ENCODE measurements at regions not wholly inside any gene's neighbourhood (a gene's known extent, or its start where the extent isn't known, plus 50 kb on each side); places are given as distances from the start of the nearest gene placed in this dataset.
"Not testable (repeated sequence)": the region's sequence is repeated elsewhere in the genome, so short reads cannot be mapped to it uniquely, and the experiment has no call there.

DNA sequence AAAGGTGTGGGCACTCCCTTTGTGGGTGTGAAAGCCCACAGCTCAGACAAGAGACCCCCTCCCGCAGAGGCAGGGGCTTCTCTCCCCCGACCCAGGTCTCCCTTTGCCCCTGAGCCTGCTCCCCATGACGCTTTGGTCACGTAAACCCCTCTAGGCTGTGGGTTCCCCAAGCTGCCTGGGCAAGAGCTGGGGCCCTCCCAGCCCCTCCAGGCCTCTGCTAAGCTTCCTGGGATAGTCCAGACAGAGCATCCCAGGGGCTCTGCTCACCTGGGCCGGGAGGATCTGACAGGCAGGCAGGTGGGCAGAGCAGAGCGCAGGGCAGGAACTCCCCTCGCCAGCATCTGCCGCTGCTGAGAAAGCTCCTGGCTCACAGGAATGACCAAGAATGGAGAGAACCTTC is 177.3 kb downstream of the BANP start:
- Histone ChIP-seq H3K27me3 (ENCODE audit: low read depth, low read length) (no peaks in the 10 kb centered on the region), H3K9ac (ENCODE audit: low read length) (no peak overlapping the region), H2AFZ (ENCODE audit: low read depth, low read length) (no peak overlapping the region), H4K20me1 (ENCODE audit: insufficient read depth, low read length) (no peaks in the 10 kb centered on the region), H3K9me3 (ENCODE audit: insufficient read depth, low read length) (no peaks in the 10 kb centered on the region), H3K36me3 (replicated peaks; ENCODE audit: low read depth, low read length) (no peaks in the 10 kb centered on the region), H3K79me2 (ENCODE audit: low read length) (no peaks in the 10 kb centered on the region), H3K4me2 (ENCODE audit: low read length) (no peak overlapping the region), H3K4me3 (ENCODE audit: low read length) (no peak overlapping the region), H3K27ac (ENCODE audit: low read length) (no peak overlapping the region), H3K4me1 (ENCODE audit: low read length) (no peaks in the 10 kb centered on the region)
- TF ChIP-seq, protein P1, sequence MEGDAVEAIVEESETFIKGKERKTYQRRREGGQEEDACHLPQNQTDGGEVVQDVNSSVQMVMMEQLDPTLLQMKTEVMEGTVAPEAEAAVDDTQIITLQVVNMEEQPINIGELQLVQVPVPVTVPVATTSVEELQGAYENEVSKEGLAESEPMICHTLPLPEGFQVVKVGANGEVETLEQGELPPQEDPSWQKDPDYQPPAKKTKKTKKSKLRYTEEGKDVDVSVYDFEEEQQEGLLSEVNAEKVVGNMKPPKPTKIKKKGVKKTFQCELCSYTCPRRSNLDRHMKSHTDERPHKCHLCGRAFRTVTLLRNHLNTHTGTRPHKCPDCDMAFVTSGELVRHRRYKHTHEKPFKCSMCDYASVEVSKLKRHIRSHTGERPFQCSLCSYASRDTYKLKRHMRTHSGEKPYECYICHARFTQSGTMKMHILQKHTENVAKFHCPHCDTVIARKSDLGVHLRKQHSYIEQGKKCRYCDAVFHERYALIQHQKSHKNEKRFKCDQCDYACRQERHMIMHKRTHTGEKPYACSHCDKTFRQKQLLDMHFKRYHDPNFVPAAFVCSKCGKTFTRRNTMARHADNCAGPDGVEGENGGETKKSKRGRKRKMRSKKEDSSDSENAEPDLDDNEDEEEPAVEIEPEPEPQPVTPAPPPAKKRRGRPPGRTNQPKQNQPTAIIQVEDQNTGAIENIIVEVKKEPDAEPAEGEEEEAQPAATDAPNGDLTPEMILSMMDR (IDR thresholded peaks at IDR 0.05; ENCODE audit: low read depth, low read length): no peak
- TF ChIP-seq EZH2phosphoT487 (IDR thresholded peaks at IDR 0.05; ENCODE audit: low read depth): no peak

DNA sequence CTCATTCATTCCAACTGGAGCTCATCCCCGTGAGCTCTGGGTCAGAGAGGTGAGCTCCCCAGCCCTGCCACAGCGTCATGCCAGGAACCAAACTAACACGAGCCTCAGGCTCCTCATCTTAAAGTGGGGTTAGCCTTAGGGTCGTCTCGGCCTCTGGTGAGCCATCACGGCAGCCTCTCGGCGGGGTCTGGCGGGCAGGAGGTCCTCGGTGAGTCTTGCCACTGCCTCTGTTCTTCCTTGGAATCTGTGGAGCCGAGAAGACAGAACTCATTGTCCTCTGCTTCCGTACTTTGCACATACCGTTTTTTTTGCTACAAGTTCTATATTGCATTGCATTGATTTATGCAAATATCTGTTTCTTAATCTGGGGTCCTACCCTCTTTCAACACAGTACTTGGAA is 177.9 kb downstream of the BANP start:
- not testable (repeated sequence) for H2AFZ ChIP-seq (ENCODE audit: low read depth, low read length); H3K79me2 ChIP-seq (ENCODE audit: low read length); H3K36me3 ChIP-seq (replicated peaks; ENCODE audit: low read depth, low read length); H3K27ac ChIP-seq (ENCODE audit: low read length); H3K4me3 ChIP-seq (ENCODE audit: low read length); H3K9me3 ChIP-seq (ENCODE audit: insufficient read depth, low read length); H3K9ac ChIP-seq (ENCODE audit: low read length); H3K4me2 ChIP-seq (ENCODE audit: low read length); H4K20me1 ChIP-seq (ENCODE audit: insufficient read depth, low read length); H3K4me1 ChIP-seq (ENCODE audit: low read length); H3K27me3 ChIP-seq (ENCODE audit: low read depth, low read length)

DNA sequence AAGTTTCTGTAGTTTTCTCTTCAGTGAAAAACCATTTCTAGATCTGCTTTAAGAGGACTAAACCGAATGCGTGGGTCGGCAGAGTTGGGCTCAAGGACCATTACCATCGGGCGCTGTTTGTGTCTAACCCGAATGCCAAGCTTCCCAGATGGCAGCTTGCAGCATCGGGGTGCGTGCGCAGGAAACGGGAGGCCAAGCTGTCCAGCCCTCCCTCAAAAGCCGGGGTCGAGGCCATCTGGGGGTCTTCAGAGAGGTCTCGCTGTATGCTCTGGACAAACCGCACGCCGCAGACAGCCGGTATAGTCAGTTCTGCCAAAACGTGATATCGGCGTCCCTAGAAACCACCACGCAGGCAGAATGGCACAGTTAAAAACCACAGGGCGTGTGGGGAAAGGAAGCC is 178.8 kb downstream of the BANP start:
- no peak overlapping the region for H2AFZ ChIP-seq (ENCODE audit: low read depth, low read length)

DNA sequence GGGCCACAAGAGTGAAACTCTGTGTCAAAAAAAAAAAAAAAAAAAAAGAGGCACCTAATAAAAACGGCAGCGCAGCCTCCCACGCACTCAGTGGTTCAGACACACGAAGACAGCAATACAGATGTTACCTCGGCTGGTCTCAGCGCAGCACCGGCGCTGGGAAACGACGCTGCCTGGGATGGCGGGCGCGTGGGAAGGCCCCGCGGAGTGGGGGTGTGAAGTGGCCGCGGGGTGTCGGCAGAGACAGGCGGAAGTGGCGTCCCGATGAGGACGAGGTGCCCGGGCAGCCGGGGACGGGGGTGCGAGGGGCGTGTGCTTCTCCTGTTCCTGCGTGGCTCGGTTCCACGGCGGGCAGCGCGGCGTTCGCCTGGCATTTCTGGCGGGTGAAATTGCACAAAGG is 179.4 kb downstream of the BANP start:
- no peaks in the 10 kb centered on the region for H3K9me3 ChIP-seq (ENCODE audit: insufficient read depth, low read length)
- H3K4me3 ChIP-seq (ENCODE audit: low read length): no peak overlapping the region
- no peaks in the 10 kb centered on the region for H3K4me1 ChIP-seq (ENCODE audit: low read length)
- no peak overlapping the region for H2AFZ ChIP-seq (ENCODE audit: low read depth, low read length)
- no peaks in the 10 kb centered on the region for H4K20me1 ChIP-seq (ENCODE audit: insufficient read depth, low read length)
- no peak overlapping the region for H3K9ac ChIP-seq (ENCODE audit: low read length)
- no peaks in the 10 kb centered on the region for H3K27me3 ChIP-seq (ENCODE audit: low read depth, low read length)
- TF ChIP-seq, protein P1 (IDR thresholded peaks at IDR 0.05; ENCODE audit: low read depth, low read length): no peak
- TF ChIP-seq EZH2phosphoT487 (IDR thresholded peaks at IDR 0.05; ENCODE audit: low read depth): no peak
- no peak overlapping the region for H3K27ac ChIP-seq (ENCODE audit: low read length)
- no peaks in the 10 kb centered on the region for H3K36me3 ChIP-seq (replicated peaks; ENCODE audit: low read depth, low read length)
- H3K4me2 ChIP-seq (ENCODE audit: low read length): no peak overlapping the region
- no peaks in the 10 kb centered on the region for H3K79me2 ChIP-seq (ENCODE audit: low read length)

More for the DNA sequence above, 178.8 kb downstream of the BANP start:
- Histone ChIP-seq H3K9ac (ENCODE audit: low read length) (no peak overlapping the region), H3K4me1 (ENCODE audit: low read length) (no peaks in the 10 kb centered on the region), H3K79me2 (ENCODE audit: low read length) (no peaks in the 10 kb centered on the region), H3K4me2 (ENCODE audit: low read length) (no peak overlapping the region), H3K36me3 (replicated peaks; ENCODE audit: low read depth, low read length) (no peaks in the 10 kb centered on the region), H3K9me3 (ENCODE audit: insufficient read depth, low read length) (no peaks in the 10 kb centered on the region), H3K27me3 (ENCODE audit: low read depth, low read length) (no peaks in the 10 kb centered on the region), H3K27ac (ENCODE audit: low read length) (no peak overlapping the region), H4K20me1 (ENCODE audit: insufficient read depth, low read length) (no peaks in the 10 kb centered on the region), H3K4me3 (ENCODE audit: low read length) (no peak overlapping the region)
- TF ChIP-seq, protein P1 (IDR thresholded peaks at IDR 0.05; ENCODE audit: low read depth, low read length): no peak
- TF ChIP-seq EZH2phosphoT487 (IDR thresholded peaks at IDR 0.05; ENCODE audit: low read depth): no peak

DNA sequence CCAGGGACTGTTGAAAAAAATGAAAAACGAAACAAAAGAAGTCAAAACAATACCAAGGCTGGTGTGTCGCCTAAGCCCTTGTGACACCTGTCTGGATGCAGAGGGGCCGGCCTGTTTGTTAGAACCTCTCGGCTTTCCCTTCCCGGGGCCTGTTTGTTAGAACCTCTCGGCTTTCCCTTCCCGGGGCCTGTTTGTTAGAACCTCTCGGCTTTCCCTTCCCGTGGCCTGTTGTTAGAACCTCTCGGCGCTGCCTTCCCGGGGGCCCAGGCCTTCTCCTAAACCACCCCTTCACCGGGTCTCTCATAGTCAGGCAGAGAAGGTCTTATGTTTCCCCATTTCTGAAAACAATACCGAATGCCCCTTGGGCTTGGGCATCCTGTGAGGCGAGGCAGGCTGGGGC is 180.0 kb downstream of the BANP start:
- Histone ChIP-seq H3K4me2 (ENCODE audit: low read length) (no peak overlapping the region), H4K20me1 (ENCODE audit: insufficient read depth, low read length) (no peaks in the 10 kb centered on the region), H3K36me3 (replicated peaks; ENCODE audit: low read depth, low read length) (no peaks in the 10 kb centered on the region), H3K9ac (ENCODE audit: low read length) (no peak overlapping the region), H2AFZ (ENCODE audit: low read depth, low read length) (no peak overlapping the region), H3K9me3 (ENCODE audit: insufficient read depth, low read length) (no peaks in the 10 kb centered on the region), H3K4me3 (ENCODE audit: low read length) (no peak overlapping the region), H3K4me1 (ENCODE audit: low read length) (no peaks in the 10 kb centered on the region), H3K27me3 (ENCODE audit: low read depth, low read length) (no peaks in the 10 kb centered on the region), H3K79me2 (ENCODE audit: low read length) (no peaks in the 10 kb centered on the region), H3K27ac (ENCODE audit: low read length) (no peak overlapping the region)
- TF ChIP-seq, protein P1 (IDR thresholded peaks at IDR 0.05; ENCODE audit: low read depth, low read length): no peak
- no peak for TF ChIP-seq EZH2phosphoT487 (IDR thresholded peaks at IDR 0.05; ENCODE audit: low read depth)
